Chondrocyte (in vitro differentiated cells): ENCODE measurements at regions not wholly inside any gene's neighbourhood (a gene's known extent, or its start where the extent isn't known, plus 50 kb on each side); places are given as distances from the start of the nearest gene placed in this dataset.

ENCODE experiments used
- DNase-seq: peaks from one replicate; pipeline ENCODE4 v3.0.0; 2021; ENCODE audit warnings: mixed read lengths, low spot score
- H3K27ac Mint-ChIP-seq: one replicate; pipeline ENCODE4 v1.8.0; 2021; ENCODE audit warnings: mild to moderate bottlenecking, moderate library complexity, mixed read lengths; ENCODE audit not compliant: unreplicated experiment
- H3K27me3 Mint-ChIP-seq: 2 replicates; pipeline ENCODE4 v1.8.0; 2021; ENCODE audit warnings: low read depth, mixed read lengths
- H3K36me3 Mint-ChIP-seq: 2 replicates; pipeline ENCODE4 v1.8.0; 2021; ENCODE audit warnings: low read depth, mixed read lengths
- H3K4me1 Mint-ChIP-seq: 2 replicates; pipeline ENCODE4 v1.8.0; 2021; ENCODE audit warnings: low read depth, mild to moderate bottlenecking, mixed read lengths
- H3K4me3 Mint-ChIP-seq: one replicate; pipeline ENCODE4 v1.8.0; 2021; ENCODE audit warnings: mild to moderate bottlenecking, moderate library complexity, mixed read lengths; ENCODE audit not compliant: unreplicated experiment
- H3K9me3 Mint-ChIP-seq: 2 replicates; pipeline ENCODE4 v1.8.0; 2021; ENCODE audit warnings: low read depth, mixed read lengths
- TF ChIP-seq, protein P1 (sequence below): fragments of 200-600 bp; sonication (generic); IDR thresholded peaks from 2 replicates; pipeline ENCODE4 v1.5.0; 2021; ENCODE audit warnings: antibody characterized with exemption, mild to moderate bottlenecking, moderate library complexity

DNA sequence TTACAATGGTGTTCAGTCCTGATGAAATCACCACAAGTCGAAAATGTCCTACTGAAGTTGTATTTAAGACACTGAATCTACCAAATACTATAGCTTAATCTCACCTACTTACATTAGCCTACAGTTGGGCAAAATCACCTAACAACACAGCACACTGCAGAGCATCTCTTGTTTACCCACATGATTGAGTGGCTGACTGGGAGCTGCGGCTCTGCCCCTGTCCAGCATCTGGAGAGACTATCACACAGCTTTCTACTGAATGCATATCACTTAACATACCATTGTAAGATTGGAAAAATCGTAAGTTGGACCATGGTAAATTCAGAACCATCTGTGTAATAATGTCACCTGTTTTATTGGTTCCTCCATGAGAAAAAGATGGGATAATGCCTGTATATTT is 1083.2 kb upstream of the PCDH7 start:
- Mint-ChIP-seq H3K27me3 (peaks cover 5% of the 10 kb centered on the region), H3K27ac (no peak overlapping the region), H3K4me3 (no peak overlapping the region), H3K36me3 (no peaks in the 10 kb centered on the region), H3K4me1 (no peaks in the 10 kb centered on the region), H3K9me3 (peaks cover 3% of the 10 kb centered on the region)
- TF ChIP-seq, protein P1, sequence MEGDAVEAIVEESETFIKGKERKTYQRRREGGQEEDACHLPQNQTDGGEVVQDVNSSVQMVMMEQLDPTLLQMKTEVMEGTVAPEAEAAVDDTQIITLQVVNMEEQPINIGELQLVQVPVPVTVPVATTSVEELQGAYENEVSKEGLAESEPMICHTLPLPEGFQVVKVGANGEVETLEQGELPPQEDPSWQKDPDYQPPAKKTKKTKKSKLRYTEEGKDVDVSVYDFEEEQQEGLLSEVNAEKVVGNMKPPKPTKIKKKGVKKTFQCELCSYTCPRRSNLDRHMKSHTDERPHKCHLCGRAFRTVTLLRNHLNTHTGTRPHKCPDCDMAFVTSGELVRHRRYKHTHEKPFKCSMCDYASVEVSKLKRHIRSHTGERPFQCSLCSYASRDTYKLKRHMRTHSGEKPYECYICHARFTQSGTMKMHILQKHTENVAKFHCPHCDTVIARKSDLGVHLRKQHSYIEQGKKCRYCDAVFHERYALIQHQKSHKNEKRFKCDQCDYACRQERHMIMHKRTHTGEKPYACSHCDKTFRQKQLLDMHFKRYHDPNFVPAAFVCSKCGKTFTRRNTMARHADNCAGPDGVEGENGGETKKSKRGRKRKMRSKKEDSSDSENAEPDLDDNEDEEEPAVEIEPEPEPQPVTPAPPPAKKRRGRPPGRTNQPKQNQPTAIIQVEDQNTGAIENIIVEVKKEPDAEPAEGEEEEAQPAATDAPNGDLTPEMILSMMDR, result no peak
- no peak for DNase-seq

DNA sequence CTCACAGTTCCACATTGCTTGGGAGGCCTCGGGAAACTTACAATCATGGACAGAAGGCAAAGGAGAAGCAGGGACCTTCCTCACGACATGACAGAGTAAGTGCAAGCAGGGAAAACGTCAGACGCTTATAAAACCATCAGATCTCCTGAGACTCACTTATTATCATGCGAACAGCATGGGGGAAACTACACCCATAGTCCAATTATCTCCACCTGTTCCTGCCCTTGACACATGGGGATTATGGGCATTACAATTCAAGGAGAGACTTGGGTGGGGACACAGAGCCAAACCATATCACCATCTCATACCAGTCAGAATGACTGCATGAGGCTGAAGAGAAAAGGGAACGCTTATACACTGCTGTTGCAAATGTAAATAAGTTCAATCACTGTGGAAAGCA is 1066.9 kb upstream of the PCDH7 start:
- H3K4me3 Mint-ChIP-seq, result no peak overlapping the region
- no peaks in the 10 kb centered on the region for H3K9me3 Mint-ChIP-seq
- no peaks in the 10 kb centered on the region for H3K27me3 Mint-ChIP-seq
- no peaks in the 10 kb centered on the region for H3K36me3 Mint-ChIP-seq
- peaks cover 6% of the 10 kb centered on the region for H3K4me1 Mint-ChIP-seq
- TF ChIP-seq, protein P1, result no peak
- DNase-seq, result no peak
- no peak overlapping the region for H3K27ac Mint-ChIP-seq

DNA sequence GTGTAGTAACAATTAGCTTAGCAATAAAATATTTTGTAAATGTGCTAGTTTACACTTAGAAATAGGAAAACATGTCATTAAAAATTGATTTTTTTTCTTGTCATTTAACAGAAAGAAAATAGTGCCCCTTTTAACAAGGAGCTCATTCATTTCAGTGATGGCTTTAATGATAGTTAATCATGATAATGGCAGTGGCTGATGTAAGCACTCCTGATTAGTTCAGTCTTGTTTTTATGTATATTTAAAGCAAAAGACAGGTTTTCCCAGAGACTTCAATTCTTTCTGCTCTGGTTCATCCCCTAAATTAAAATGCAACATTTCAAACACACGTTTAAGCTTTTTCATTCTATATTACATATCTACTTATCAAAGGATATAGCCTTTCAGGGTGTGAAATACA is 1039.5 kb upstream of the PCDH7 start:
- DNase-seq, result no peak
- H3K4me3 Mint-ChIP-seq, result no peak overlapping the region
- H3K4me1 Mint-ChIP-seq, result no peaks in the 10 kb centered on the region
- H3K27ac Mint-ChIP-seq, result no peak overlapping the region
- H3K27me3 Mint-ChIP-seq, result peaks cover 6% of the 10 kb centered on the region
- peaks cover under 1% of the 10 kb centered on the region for H3K36me3 Mint-ChIP-seq
- TF ChIP-seq, protein P1, result no peak
- peaks cover 7% of the 10 kb centered on the region for H3K9me3 Mint-ChIP-seq

GRCh38 chr4:29704059-29704458 is 1016.1 kb upstream of the PCDH7 start:
- DNase-seq, result no peak
- H3K27ac Mint-ChIP-seq, result no peak overlapping the region
- H3K27me3 Mint-ChIP-seq, result no peaks in the 10 kb centered on the region
- peaks cover 4% of the 10 kb centered on the region for H3K4me1 Mint-ChIP-seq
- TF ChIP-seq, protein P1, result no peak
- peaks cover 7% of the 10 kb centered on the region for H3K9me3 Mint-ChIP-seq
- H3K4me3 Mint-ChIP-seq, result no peak overlapping the region
- H3K36me3 Mint-ChIP-seq, result no peaks in the 10 kb centered on the region

DNA sequence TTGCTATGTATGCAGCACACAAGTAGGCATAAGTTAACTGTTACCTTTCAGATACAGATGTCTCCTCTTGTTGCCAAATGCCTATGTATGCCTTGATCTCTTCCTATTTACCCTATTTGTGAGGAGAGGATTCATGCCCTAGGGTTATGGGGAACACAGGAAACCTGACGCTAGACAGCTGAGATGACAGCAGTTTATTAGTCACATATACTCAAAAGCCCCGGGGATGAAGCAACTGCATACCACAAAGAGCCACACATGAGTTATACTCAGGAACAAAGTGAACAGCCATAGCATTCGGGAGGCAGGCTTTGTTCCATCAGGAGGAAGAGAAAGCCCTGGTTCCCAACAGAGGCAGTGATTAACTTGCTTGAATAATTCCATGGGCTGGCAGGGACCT is 1011.7 kb upstream of the PCDH7 start:
- Mint-ChIP-seq H3K4me3 (no peak overlapping the region), H3K9me3 (peaks cover 7% of the 10 kb centered on the region)

More for the DNA sequence above, 1011.7 kb upstream of the PCDH7 start:
- Mint-ChIP-seq H3K27ac (no peak overlapping the region), H3K27me3 (no peaks in the 10 kb centered on the region), H3K36me3 (no peaks in the 10 kb centered on the region), H3K4me1 (peaks cover 4% of the 10 kb centered on the region)
- TF ChIP-seq, protein P1, result no peak
- DNase-seq, result no peak
